ENCODE measurements at regions not wholly inside any gene's neighbourhood (a gene's known extent, or its start where the extent isn't known, plus 50 kb on each side); places are given as distances from the start of the nearest gene placed in this dataset.
A peak's percentile ranks its signal among the peaks of the same experiment; 100 is the strongest.
"Not testable (repeated sequence)": the region's sequence is repeated elsewhere in the genome, so short reads cannot be mapped to it uniquely, and the experiment has no call there.

- DNase-seq = no peak
- Histone ChIP-seq H3K79me2 (ENCODE audit: control insufficient read depth, insufficient read depth, low read length) (no peaks in the 10 kb centered on the region), H3K36me3 (ENCODE audit: control insufficient read depth, insufficient read depth, low read length) (no peaks in the 10 kb centered on the region), H4K5ac (ENCODE audit: low read length) (no peak overlapping the region), H3K18ac (ENCODE audit: low read length) (no peak overlapping the region), H3K9ac (ENCODE audit: low read length) (no peak overlapping the region), H3K56ac (ENCODE audit: low read length) (no peak overlapping the region), H3K23ac (ENCODE audit: low read length) (no peak overlapping the region), H3K4ac (ENCODE audit: low read depth, low read length) (no peak overlapping the region), H3K4me1 (ENCODE audit: control insufficient read depth, low read depth, low read length) (peaks cover 3% of the 10 kb centered on the region), H2BK5ac (ENCODE audit: low read length) (no peak overlapping the region), H3K79me1 (ENCODE audit: low read length) (no peaks in the 10 kb centered on the region), H4K8ac (ENCODE audit: low read depth, low read length) (no peak overlapping the region), H3K27me3 (ENCODE audit: insufficient read depth, low read length, poor library complexity) (no peaks in the 10 kb centered on the region), H3K4me2 (ENCODE audit: low read length) (no peak overlapping the region), H3K27ac (ENCODE audit: low read depth, low read length) (no peak overlapping the region), H2AK5ac (ENCODE audit: low read length) (no peak overlapping the region), H2BK120ac (ENCODE audit: low read depth, low read length) (no peak overlapping the region), H2BK15ac (replicated peaks; ENCODE audit: low read depth) (no peak overlapping the region), H3K4me3 (ENCODE audit: low read length) (no peak overlapping the region)
- no CpG with 5 or more reads among the region's 1 CpG for WGBS (ENCODE audit: extremely low coverage, insufficient coverage, low lambda C conversion rate)
Observed at GRCh38 chr1:228846952-228847351, 111.7 kb downstream of the RHOU start.

GRCh38 chr1:228847451-228847850 lies 112.2 kb downstream of the RHOU start:
- not testable (repeated sequence) for H2AK5ac ChIP-seq (ENCODE audit: low read length); H4K5ac ChIP-seq (ENCODE audit: low read length); H3K9ac ChIP-seq (ENCODE audit: low read length); H3K36me3 ChIP-seq (ENCODE audit: control insufficient read depth, insufficient read depth, low read length); H3K23ac ChIP-seq (ENCODE audit: low read length); H4K8ac ChIP-seq (ENCODE audit: low read depth, low read length); DNase-seq; H3K4me2 ChIP-seq (ENCODE audit: low read length); H3K4ac ChIP-seq (ENCODE audit: low read depth, low read length); H3K4me1 ChIP-seq (ENCODE audit: control insufficient read depth, low read depth, low read length); H3K56ac ChIP-seq (ENCODE audit: low read length); H3K27me3 ChIP-seq (ENCODE audit: insufficient read depth, low read length, poor library complexity); H3K18ac ChIP-seq (ENCODE audit: low read length); H3K4me3 ChIP-seq (ENCODE audit: low read length); H3K79me1 ChIP-seq (ENCODE audit: low read length); H2BK120ac ChIP-seq (ENCODE audit: low read depth, low read length); H2BK15ac ChIP-seq (replicated peaks; ENCODE audit: low read depth); H3K27ac ChIP-seq (ENCODE audit: low read depth, low read length); H2BK5ac ChIP-seq (ENCODE audit: low read length); H3K79me2 ChIP-seq (ENCODE audit: control insufficient read depth, insufficient read depth, low read length)
- no CpG with 5 or more reads among the region's 2 CpGs for WGBS (ENCODE audit: extremely low coverage, insufficient coverage, low lambda C conversion rate)

GRCh38 chr1:228848406-228848805 lies 113.1 kb downstream of the RHOU start:
- no peaks in the 10 kb centered on the region for H3K27me3 ChIP-seq (ENCODE audit: insufficient read depth, low read length, poor library complexity)
- no peak overlapping the region for H2BK5ac ChIP-seq (ENCODE audit: low read length)
- no peak overlapping the region for H3K9ac ChIP-seq (ENCODE audit: low read length)
- H2BK15ac ChIP-seq (replicated peaks; ENCODE audit: low read depth) = no peak overlapping the region
- H3K4me2 ChIP-seq (ENCODE audit: low read length) = no peak overlapping the region
- no peak overlapping the region for H4K5ac ChIP-seq (ENCODE audit: low read length)
- H3K79me1 ChIP-seq (ENCODE audit: low read length) = no peaks in the 10 kb centered on the region
- no CpG with 5 or more reads among the region's 2 CpGs for WGBS (ENCODE audit: extremely low coverage, insufficient coverage, low lambda C conversion rate)
- H2BK120ac ChIP-seq (ENCODE audit: low read depth, low read length) = no peak overlapping the region
- H3K23ac ChIP-seq (ENCODE audit: low read length) = no peak overlapping the region
- no peak overlapping the region for H2AK5ac ChIP-seq (ENCODE audit: low read length)
- peaks cover 3% of the 10 kb centered on the region for H3K4me1 ChIP-seq (ENCODE audit: control insufficient read depth, low read depth, low read length)
- H3K56ac ChIP-seq (ENCODE audit: low read length) = no peak overlapping the region
- H3K79me2 ChIP-seq (ENCODE audit: control insufficient read depth, insufficient read depth, low read length) = no peaks in the 10 kb centered on the region
- no peak overlapping the region for H3K4ac ChIP-seq (ENCODE audit: low read depth, low read length)
- no peaks in the 10 kb centered on the region for H3K36me3 ChIP-seq (ENCODE audit: control insufficient read depth, insufficient read depth, low read length)
- no peak overlapping the region for H3K4me3 ChIP-seq (ENCODE audit: low read length)
- DNase-seq = no peak
- no peak overlapping the region for H4K8ac ChIP-seq (ENCODE audit: low read depth, low read length)
- no peak overlapping the region for H3K18ac ChIP-seq (ENCODE audit: low read length)
- no peak overlapping the region for H3K27ac ChIP-seq (ENCODE audit: low read depth, low read length)

- Histone ChIP-seq H3K27ac (ENCODE audit: low read depth, low read length) (no peak overlapping the region), H3K56ac (ENCODE audit: low read length) (no peak overlapping the region), H2BK120ac (ENCODE audit: low read depth, low read length) (no peak overlapping the region), H2BK15ac (replicated peaks; ENCODE audit: low read depth) (no peak overlapping the region), H3K4me2 (ENCODE audit: low read length) (no peak overlapping the region), H3K9ac (ENCODE audit: low read length) (no peak overlapping the region), H3K79me1 (ENCODE audit: low read length) (no peaks in the 10 kb centered on the region), H3K4me3 (ENCODE audit: low read length) (no peak overlapping the region), H3K23ac (ENCODE audit: low read length) (no peak overlapping the region), H4K8ac (ENCODE audit: low read depth, low read length) (no peak overlapping the region), H3K4ac (ENCODE audit: low read depth, low read length) (no peak overlapping the region), H2BK5ac (ENCODE audit: low read length) (no peak overlapping the region), H4K5ac (ENCODE audit: low read length) (no peak overlapping the region), H3K36me3 (ENCODE audit: control insufficient read depth, insufficient read depth, low read length) (no peaks in the 10 kb centered on the region), H2AK5ac (ENCODE audit: low read length) (no peak overlapping the region), H3K18ac (ENCODE audit: low read length) (no peak overlapping the region), H3K79me2 (ENCODE audit: control insufficient read depth, insufficient read depth, low read length) (no peaks in the 10 kb centered on the region), H3K27me3 (ENCODE audit: insufficient read depth, low read length, poor library complexity) (no peaks in the 10 kb centered on the region), H3K4me1 (ENCODE audit: control insufficient read depth, low read depth, low read length) (peaks cover 3% of the 10 kb centered on the region)
- WGBS (ENCODE audit: extremely low coverage, insufficient coverage, low lambda C conversion rate) = no CpG with 5 or more reads among the region's 3 CpGs
- DNase-seq = peak; percentile 62
Observed at GRCh38 chr1:228849011-228849541, 113.8 kb downstream of the RHOU start.

GRCh38 chr1:228850141-228851100 lies 115.1 kb downstream of the RHOU start:
- no peak overlapping the region for H3K23ac ChIP-seq (ENCODE audit: low read length)
- H3K18ac ChIP-seq (ENCODE audit: low read length) = no peak overlapping the region
- no peak overlapping the region for H4K8ac ChIP-seq (ENCODE audit: low read depth, low read length)
- H2BK120ac ChIP-seq (ENCODE audit: low read depth, low read length) = no peak overlapping the region
- no peaks in the 10 kb centered on the region for H3K27me3 ChIP-seq (ENCODE audit: insufficient read depth, low read length, poor library complexity)
- no peak for DNase-seq
- no peak overlapping the region for H3K4ac ChIP-seq (ENCODE audit: low read depth, low read length)
- no peak overlapping the region for H3K4me2 ChIP-seq (ENCODE audit: low read length)
- H3K4me3 ChIP-seq (ENCODE audit: low read length) = no peak overlapping the region
- H3K79me2 ChIP-seq (ENCODE audit: control insufficient read depth, insufficient read depth, low read length) = no peaks in the 10 kb centered on the region
- H2BK5ac ChIP-seq (ENCODE audit: low read length) = no peak overlapping the region
- no peak overlapping the region for H3K56ac ChIP-seq (ENCODE audit: low read length)
- no peak overlapping the region for H2AK5ac ChIP-seq (ENCODE audit: low read length)
- no peak overlapping the region for H3K9ac ChIP-seq (ENCODE audit: low read length)
- H3K4me1 ChIP-seq (ENCODE audit: control insufficient read depth, low read depth, low read length) = peaks cover 3% of the 10 kb centered on the region
- no peaks in the 10 kb centered on the region for H3K79me1 ChIP-seq (ENCODE audit: low read length)
- H3K27ac ChIP-seq (ENCODE audit: low read depth, low read length) = no peak overlapping the region
- H3K36me3 ChIP-seq (ENCODE audit: control insufficient read depth, insufficient read depth, low read length) = no peaks in the 10 kb centered on the region
- no peak overlapping the region for H2BK15ac ChIP-seq (replicated peaks; ENCODE audit: low read depth)
- no peak overlapping the region for H4K5ac ChIP-seq (ENCODE audit: low read length)
- no CpG with 5 or more reads among the region's 11 CpGs for WGBS (ENCODE audit: extremely low coverage, insufficient coverage, low lambda C conversion rate)

All from mesendoderm (in vitro differentiated cells).